ENCODE measurements at regions not wholly inside any gene's neighbourhood (a gene's known extent, or its start where the extent isn't known, plus 50 kb on each side); places are given as distances from the start of the nearest gene placed in this dataset.

GRCh38 chr12:104399740-104400612, 56.8 kb upstream of the CHST11 start:
- peak in 1 of 2 donors; percentile 2 for DNase-seq

GRCh38 chr12:104402630-104403029, 54.1 kb upstream of the CHST11 start:
- DNase-seq, result no peak

GRCh38 chr12:104404781-104405180, 52.0 kb upstream of the CHST11 start:
- no peak for DNase-seq

- no peak for DNase-seq
Measured at GRCh38 chr12:104406164-104406563, 50.6 kb upstream of the CHST11 start.

Measured in bone marrow (tissue), 2 donors.